ENCODE measurements at regions not wholly inside any gene's neighbourhood (a gene's known extent, or its start where the extent isn't known, plus 50 kb on each side); places are given as distances from the start of the nearest gene placed in this dataset.

DNA sequence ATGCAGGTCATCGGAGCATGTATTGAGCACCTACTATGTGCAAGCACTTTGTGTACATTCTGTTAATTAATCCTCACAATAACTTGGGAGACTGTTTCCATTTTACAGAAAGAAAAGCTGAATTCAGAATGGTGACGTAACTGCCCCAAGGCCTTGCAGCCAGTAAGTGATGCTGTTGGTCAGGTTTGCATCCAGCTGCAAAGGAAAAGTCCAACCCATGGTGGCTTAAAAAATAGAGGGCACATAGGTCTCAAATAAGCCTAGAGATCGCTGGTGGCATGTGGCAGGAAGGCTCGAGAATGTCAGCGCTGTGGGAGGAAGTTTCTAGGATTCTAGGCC, 83.8 kb upstream of the CHST15 start:
- no peak for TF ChIP-seq POLR2A (IDR thresholded peaks at IDR 0.05)
- TF ChIP-seq, protein P1, sequence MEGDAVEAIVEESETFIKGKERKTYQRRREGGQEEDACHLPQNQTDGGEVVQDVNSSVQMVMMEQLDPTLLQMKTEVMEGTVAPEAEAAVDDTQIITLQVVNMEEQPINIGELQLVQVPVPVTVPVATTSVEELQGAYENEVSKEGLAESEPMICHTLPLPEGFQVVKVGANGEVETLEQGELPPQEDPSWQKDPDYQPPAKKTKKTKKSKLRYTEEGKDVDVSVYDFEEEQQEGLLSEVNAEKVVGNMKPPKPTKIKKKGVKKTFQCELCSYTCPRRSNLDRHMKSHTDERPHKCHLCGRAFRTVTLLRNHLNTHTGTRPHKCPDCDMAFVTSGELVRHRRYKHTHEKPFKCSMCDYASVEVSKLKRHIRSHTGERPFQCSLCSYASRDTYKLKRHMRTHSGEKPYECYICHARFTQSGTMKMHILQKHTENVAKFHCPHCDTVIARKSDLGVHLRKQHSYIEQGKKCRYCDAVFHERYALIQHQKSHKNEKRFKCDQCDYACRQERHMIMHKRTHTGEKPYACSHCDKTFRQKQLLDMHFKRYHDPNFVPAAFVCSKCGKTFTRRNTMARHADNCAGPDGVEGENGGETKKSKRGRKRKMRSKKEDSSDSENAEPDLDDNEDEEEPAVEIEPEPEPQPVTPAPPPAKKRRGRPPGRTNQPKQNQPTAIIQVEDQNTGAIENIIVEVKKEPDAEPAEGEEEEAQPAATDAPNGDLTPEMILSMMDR (IDR thresholded peaks at IDR 0.05) = no peak

Measured in Peyer's patch (tissue), 4 donors.